ENCODE measurements at regions not wholly inside any gene's neighbourhood (a gene's known extent, or its start where the extent isn't known, plus 50 kb on each side); places are given as distances from the start of the nearest gene placed in this dataset.
"Not testable (repeated sequence)": the region's sequence is repeated elsewhere in the genome, so short reads cannot be mapped to it uniquely, and the experiment has no call there.

- not testable (repeated sequence) for H3K4me1 ChIP-seq (ENCODE audit: control insufficient read depth in 1 of 2, insufficient read depth in 2 of 2, low read length in 2 of 2); H3K27me3 ChIP-seq (ENCODE audit: insufficient read depth, low read length); H4K91ac ChIP-seq (ENCODE audit: low read depth, low read length); H3K79me2 ChIP-seq (ENCODE audit: control insufficient read depth, insufficient read depth, low read length, poor library complexity); H2AK5ac ChIP-seq (ENCODE audit: low read length); H3K36me3 ChIP-seq (ENCODE audit: control insufficient read depth in 1 of 2, insufficient read depth in 2 of 2, low read length in 2 of 2); H3K18ac ChIP-seq (ENCODE audit: low read length); H2BK5ac ChIP-seq (ENCODE audit: low read depth, low read length, poor library complexity); H3K27ac ChIP-seq (ENCODE audit: low read depth, low read length); H3K4me2 ChIP-seq (ENCODE audit: low read length); H3K9me3 ChIP-seq (ENCODE audit: insufficient read depth, low read depth, low read length); H2BK120ac ChIP-seq (ENCODE audit: insufficient read depth, low read length, poor library complexity); H2BK12ac ChIP-seq (ENCODE audit: low read length); H2AFZ ChIP-seq (ENCODE audit: insufficient read depth, low read length, poor library complexity); H3K4me3 ChIP-seq (ENCODE audit: low read depth, low read length); H3K4ac ChIP-seq (ENCODE audit: low read depth, low read length); H3K14ac ChIP-seq (ENCODE audit: low read length); H4K8ac ChIP-seq (ENCODE audit: low read depth, low read length); H3K79me1 ChIP-seq (ENCODE audit: low read length); H4K12ac ChIP-seq (ENCODE audit: low read depth, low read length); DNase-seq; H3K9ac ChIP-seq (ENCODE audit: low read length); H3K23ac ChIP-seq (ENCODE audit: low read length)
- no CpG with 5 or more reads among the region's 2 CpGs for WGBS (ENCODE audit: extremely low coverage, insufficient coverage, insufficient read length)
Observed at GRCh38 chr18:1857281-1857680, 714.0 kb downstream of the METTL4 start.

- no peak overlapping the region for H2AK5ac ChIP-seq (ENCODE audit: low read length)
- H4K8ac ChIP-seq (ENCODE audit: low read depth, low read length): no peak overlapping the region
- H3K4me2 ChIP-seq (ENCODE audit: low read length): no peak overlapping the region
- no CpG with 5 or more reads among the region's 2 CpGs for WGBS (ENCODE audit: extremely low coverage, insufficient coverage, insufficient read length)
- no peak for DNase-seq
- no peaks in the 10 kb centered on the region for H3K79me2 ChIP-seq (ENCODE audit: control insufficient read depth, insufficient read depth, low read length, poor library complexity)
- H3K9ac ChIP-seq (ENCODE audit: low read length): no peak overlapping the region
- H3K18ac ChIP-seq (ENCODE audit: low read length): no peak overlapping the region
- no peak overlapping the region for H3K27ac ChIP-seq (ENCODE audit: low read depth, low read length)
- H3K4ac ChIP-seq (ENCODE audit: low read depth, low read length): no peak overlapping the region
- no peaks in the 10 kb centered on the region for H3K4me1 ChIP-seq (ENCODE audit: control insufficient read depth in 1 of 2, insufficient read depth in 2 of 2, low read length in 2 of 2)
- no peak overlapping the region for H2BK120ac ChIP-seq (ENCODE audit: insufficient read depth, low read length, poor library complexity)
- no peaks in the 10 kb centered on the region for H3K36me3 ChIP-seq (ENCODE audit: control insufficient read depth in 1 of 2, insufficient read depth in 2 of 2, low read length in 2 of 2)
- H3K23ac ChIP-seq (ENCODE audit: low read length): no peak overlapping the region
- no peak overlapping the region for H2BK12ac ChIP-seq (ENCODE audit: low read length)
- no peaks in the 10 kb centered on the region for H3K79me1 ChIP-seq (ENCODE audit: low read length)
- H3K14ac ChIP-seq (ENCODE audit: low read length): no peak overlapping the region
- H4K91ac ChIP-seq (ENCODE audit: low read depth, low read length): no peak overlapping the region
- no peak overlapping the region for H3K4me3 ChIP-seq (ENCODE audit: low read depth, low read length)
- no peaks in the 10 kb centered on the region for H3K27me3 ChIP-seq (ENCODE audit: insufficient read depth, low read length)
- H2BK5ac ChIP-seq (ENCODE audit: low read depth, low read length, poor library complexity): no peak overlapping the region
- no peak overlapping the region for H4K12ac ChIP-seq (ENCODE audit: low read depth, low read length)
- no peak overlapping the region for H2AFZ ChIP-seq (ENCODE audit: insufficient read depth, low read length, poor library complexity)
- H3K9me3 ChIP-seq (ENCODE audit: insufficient read depth, low read depth, low read length): peaks cover 2% of the 10 kb centered on the region
Observed at GRCh38 chr18:1861473-1861872, 709.8 kb downstream of the METTL4 start.

GRCh38 chr18:1865869-1866268, 705.4 kb downstream of the METTL4 start:
- H3K79me1 ChIP-seq (ENCODE audit: low read length): no peaks in the 10 kb centered on the region
- H4K91ac ChIP-seq (ENCODE audit: low read depth, low read length): no peak overlapping the region
- H3K4ac ChIP-seq (ENCODE audit: low read depth, low read length): no peak overlapping the region
- no peak overlapping the region for H2AFZ ChIP-seq (ENCODE audit: insufficient read depth, low read length, poor library complexity)
- no peak overlapping the region for H3K27ac ChIP-seq (ENCODE audit: low read depth, low read length)
- no peak overlapping the region for H3K18ac ChIP-seq (ENCODE audit: low read length)
- H3K23ac ChIP-seq (ENCODE audit: low read length): no peak overlapping the region
- peaks cover 2% of the 10 kb centered on the region for H3K9me3 ChIP-seq (ENCODE audit: insufficient read depth, low read depth, low read length)
- no peak overlapping the region for H4K12ac ChIP-seq (ENCODE audit: low read depth, low read length)
- no peak overlapping the region for H2BK120ac ChIP-seq (ENCODE audit: insufficient read depth, low read length, poor library complexity)
- H4K8ac ChIP-seq (ENCODE audit: low read depth, low read length): no peak overlapping the region
- H3K79me2 ChIP-seq (ENCODE audit: control insufficient read depth, insufficient read depth, low read length, poor library complexity): no peaks in the 10 kb centered on the region
- H3K14ac ChIP-seq (ENCODE audit: low read length): no peak overlapping the region
- no peak overlapping the region for H2BK12ac ChIP-seq (ENCODE audit: low read length)
- H2AK5ac ChIP-seq (ENCODE audit: low read length): no peak overlapping the region
- WGBS (ENCODE audit: extremely low coverage, insufficient coverage, insufficient read length): no CpG with 5 or more reads among the region's 3 CpGs
- no peak overlapping the region for H2BK5ac ChIP-seq (ENCODE audit: low read depth, low read length, poor library complexity)
- H3K4me2 ChIP-seq (ENCODE audit: low read length): no peak overlapping the region
- no peaks in the 10 kb centered on the region for H3K27me3 ChIP-seq (ENCODE audit: insufficient read depth, low read length)
- H3K36me3 ChIP-seq (ENCODE audit: control insufficient read depth in 1 of 2, insufficient read depth in 2 of 2, low read length in 2 of 2): no peaks in the 10 kb centered on the region
- H3K9ac ChIP-seq (ENCODE audit: low read length): no peak overlapping the region
- no peaks in the 10 kb centered on the region for H3K4me1 ChIP-seq (ENCODE audit: control insufficient read depth in 1 of 2, insufficient read depth in 2 of 2, low read length in 2 of 2)
- no peak for DNase-seq
- no peak overlapping the region for H3K4me3 ChIP-seq (ENCODE audit: low read depth, low read length)

- Histone ChIP-seq H4K91ac (ENCODE audit: low read depth, low read length) (no peak overlapping the region), H3K4me1 (ENCODE audit: control insufficient read depth in 1 of 2, insufficient read depth in 2 of 2, low read length in 2 of 2) (no peaks in the 10 kb centered on the region), H3K4me2 (ENCODE audit: low read length) (no peak overlapping the region), H2BK5ac (ENCODE audit: low read depth, low read length, poor library complexity) (no peak overlapping the region), H4K12ac (ENCODE audit: low read depth, low read length) (no peak overlapping the region), H2BK12ac (ENCODE audit: low read length) (no peak overlapping the region), H3K14ac (ENCODE audit: low read length) (no peak overlapping the region), H3K79me1 (ENCODE audit: low read length) (no peaks in the 10 kb centered on the region), H3K79me2 (ENCODE audit: control insufficient read depth, insufficient read depth, low read length, poor library complexity) (no peaks in the 10 kb centered on the region), H2AFZ (ENCODE audit: insufficient read depth, low read length, poor library complexity) (no peak overlapping the region), H3K23ac (ENCODE audit: low read length) (no peak overlapping the region), H4K8ac (ENCODE audit: low read depth, low read length) (no peak overlapping the region), H3K36me3 (ENCODE audit: control insufficient read depth in 1 of 2, insufficient read depth in 2 of 2, low read length in 2 of 2) (no peaks in the 10 kb centered on the region), H3K27ac (ENCODE audit: low read depth, low read length) (no peak overlapping the region), H3K9me3 (ENCODE audit: insufficient read depth, low read depth, low read length) (no peaks in the 10 kb centered on the region), H2BK120ac (ENCODE audit: insufficient read depth, low read length, poor library complexity) (no peak overlapping the region), H3K27me3 (ENCODE audit: insufficient read depth, low read length) (no peaks in the 10 kb centered on the region), H3K9ac (ENCODE audit: low read length) (no peak overlapping the region), H2AK5ac (ENCODE audit: low read length) (no peak overlapping the region), H3K4me3 (ENCODE audit: low read depth, low read length) (no peak overlapping the region), H3K18ac (ENCODE audit: low read length) (no peak overlapping the region), H3K4ac (ENCODE audit: low read depth, low read length) (no peak overlapping the region)
- no CpG with 5 or more reads among the region's 2 CpGs for WGBS (ENCODE audit: extremely low coverage, insufficient coverage, insufficient read length)
- DNase-seq: no peak
Observed at GRCh38 chr18:1872274-1872673, 699.0 kb downstream of the METTL4 start.

Measured in trophoblast cell (in vitro differentiated cells and primary cell).